ENCODE measurements at regions not wholly inside any gene's neighbourhood (a gene's known extent, or its start where the extent isn't known, plus 50 kb on each side); places are given as distances from the start of the nearest gene placed in this dataset.

DNA sequence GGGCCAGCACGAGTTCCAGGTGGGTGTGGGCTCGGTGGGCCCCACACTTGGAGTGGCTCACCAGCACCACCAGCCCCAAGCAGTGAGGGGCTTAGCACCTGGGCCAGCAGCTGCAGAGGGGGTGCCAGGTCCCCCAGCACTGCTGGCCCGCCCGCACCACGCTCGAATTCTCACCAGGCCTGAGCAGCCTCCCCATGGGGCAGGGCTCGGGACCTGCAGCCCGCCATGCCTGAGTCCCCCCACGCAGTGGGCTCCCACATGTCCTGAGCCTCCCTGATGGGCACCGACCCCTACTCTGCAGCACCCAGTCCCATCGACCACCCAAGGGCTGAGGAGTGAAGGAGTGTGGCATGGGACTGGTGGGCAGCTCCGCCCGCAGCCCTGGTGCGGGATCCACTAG is 593.4 kb downstream of the GABRG1 start:
- TF ChIP-seq, protein P1, sequence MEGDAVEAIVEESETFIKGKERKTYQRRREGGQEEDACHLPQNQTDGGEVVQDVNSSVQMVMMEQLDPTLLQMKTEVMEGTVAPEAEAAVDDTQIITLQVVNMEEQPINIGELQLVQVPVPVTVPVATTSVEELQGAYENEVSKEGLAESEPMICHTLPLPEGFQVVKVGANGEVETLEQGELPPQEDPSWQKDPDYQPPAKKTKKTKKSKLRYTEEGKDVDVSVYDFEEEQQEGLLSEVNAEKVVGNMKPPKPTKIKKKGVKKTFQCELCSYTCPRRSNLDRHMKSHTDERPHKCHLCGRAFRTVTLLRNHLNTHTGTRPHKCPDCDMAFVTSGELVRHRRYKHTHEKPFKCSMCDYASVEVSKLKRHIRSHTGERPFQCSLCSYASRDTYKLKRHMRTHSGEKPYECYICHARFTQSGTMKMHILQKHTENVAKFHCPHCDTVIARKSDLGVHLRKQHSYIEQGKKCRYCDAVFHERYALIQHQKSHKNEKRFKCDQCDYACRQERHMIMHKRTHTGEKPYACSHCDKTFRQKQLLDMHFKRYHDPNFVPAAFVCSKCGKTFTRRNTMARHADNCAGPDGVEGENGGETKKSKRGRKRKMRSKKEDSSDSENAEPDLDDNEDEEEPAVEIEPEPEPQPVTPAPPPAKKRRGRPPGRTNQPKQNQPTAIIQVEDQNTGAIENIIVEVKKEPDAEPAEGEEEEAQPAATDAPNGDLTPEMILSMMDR (IDR thresholded peaks at IDR 0.05; ENCODE audit: poor library complexity, severe bottlenecking), result no peak
- no peak for TF ChIP-seq RAD21 (conservative IDR thresholded peaks at IDR 0.05)
